Kidney epithelial cell (primary cell): ENCODE measurements at regions not wholly inside any gene's neighbourhood (a gene's known extent, or its start where the extent isn't known, plus 50 kb on each side); places are given as distances from the start of the nearest gene placed in this dataset.

Experiments
- DNase-seq: peaks from one replicate; pipeline ENCODE4 v3.0.0-alpha.2; 2010; ENCODE audit warnings: low read depth
- H3K27me3 ChIP-seq: 2 replicates; pipeline ENCODE4 v1.6.0; 2011; ENCODE audit warnings: low read length; ENCODE audit not compliant: control insufficient read depth, insufficient read depth
- H3K36me3 ChIP-seq: 2 replicates; pipeline ENCODE4 v1.5.1; 2011; ENCODE audit warnings: low read length; ENCODE audit not compliant: control insufficient read depth, insufficient read depth
- H3K4me3 ChIP-seq: 2 replicates; pipeline ENCODE4 v1.5.1; 2011; ENCODE audit warnings: low read depth, mild to moderate bottlenecking, control low read depth, low read length
- CTCF ChIP-seq: IDR thresholded peaks from 2 replicates; pipeline ENCODE4 v1.5.1; 2011; ENCODE audit warnings: mild to moderate bottlenecking, moderate library complexity, low read length, control low read depth, inconsistent platforms; ENCODE audit not compliant: insufficient read depth, poor library complexity, severe bottlenecking

- no peak overlapping the region for H3K4me3 ChIP-seq
- H3K36me3 ChIP-seq = no peaks in the 10 kb centered on the region
- H3K27me3 ChIP-seq = no peaks in the 10 kb centered on the region
- no peak for TF ChIP-seq CTCF
- no peak for DNase-seq
These were observed 1207.5 kb upstream of the GOT2 start for GRCh38 chr16:59941594-59941993.

- TF ChIP-seq CTCF = no peak
- Histone ChIP-seq H3K27me3 (no peaks in the 10 kb centered on the region), H3K36me3 (no peaks in the 10 kb centered on the region), H3K4me3 (no peak overlapping the region)
- no peak for DNase-seq
These were observed 1185.9 kb upstream of the GOT2 start for GRCh38 chr16:59920054-59920453.

- no peak overlapping the region for H3K4me3 ChIP-seq
- no peak for TF ChIP-seq CTCF
- DNase-seq = no peak
- no peaks in the 10 kb centered on the region for H3K27me3 ChIP-seq
- H3K36me3 ChIP-seq = no peaks in the 10 kb centered on the region
These were observed 1179.5 kb upstream of the GOT2 start for GRCh38 chr16:59913666-59914065.

GRCh38 chr16:59909262-59909661, 1175.1 kb upstream of the GOT2 start:
- DNase-seq = no peak
- no peaks in the 10 kb centered on the region for H3K36me3 ChIP-seq
- H3K4me3 ChIP-seq = no peak overlapping the region
- no peaks in the 10 kb centered on the region for H3K27me3 ChIP-seq
- TF ChIP-seq CTCF = no peak

GRCh38 chr16:59907611-59908010, 1173.5 kb upstream of the GOT2 start:
- Histone ChIP-seq H3K4me3 (no peak overlapping the region), H3K36me3 (no peaks in the 10 kb centered on the region), H3K27me3 (no peaks in the 10 kb centered on the region)
- TF ChIP-seq CTCF = no peak
- DNase-seq = no peak

GRCh38 chr16:59905606-59906005, 1171.5 kb upstream of the GOT2 start:
- H3K36me3 ChIP-seq = no peaks in the 10 kb centered on the region
- no peak overlapping the region for H3K4me3 ChIP-seq
- no peak for TF ChIP-seq CTCF
- no peak for DNase-seq
- H3K27me3 ChIP-seq = no peaks in the 10 kb centered on the region
